WTC11 (cell line): ENCODE measurements at regions not wholly inside any gene's neighbourhood (a gene's known extent, or its start where the extent isn't known, plus 50 kb on each side); places are given as distances from the start of the nearest gene placed in this dataset.
"Not testable (repeated sequence)": the region's sequence is repeated elsewhere in the genome, so short reads cannot be mapped to it uniquely, and the experiment has no call there.

Experiments used
- ATAC-seq: fragments of 200-7000 bp; cut with Tn5 transposase; 2 replicates; pipeline ENCODE4 v1.10.0; 2021; ENCODE audit warnings: mild to moderate bottlenecking, moderate library complexity
- CTCF ChIA-PET: fragments of 300-600 bp; sonication (Branson Sonifier 250); formaldehyde crosslinking; loops from one replicate; lab custom pipeline; 2021; ENCODE audit warnings: antibody characterized with exemption; lab: Charles Lee
- POLR2A ChIA-PET: fragments of 350-600 bp; sonication (Branson Sonifier 250); formaldehyde crosslinking; loops from one replicate; lab custom pipeline; 2021; ENCODE audit warnings: antibody characterized with exemption; lab: Charles Lee
- DNase-seq: peaks from one replicate; pipeline ENCODE4 v3.0.0; 2021; ENCODE audit warnings: low spot score
- H3K27ac Mint-ChIP-seq: 2 replicates; pipeline ENCODE4 v1.8.0; 2021; ENCODE audit warnings: mixed read lengths
- H3K27me3 Mint-ChIP-seq: 2 replicates; pipeline ENCODE4 v1.8.0; 2021; ENCODE audit warnings: low read depth, mild to moderate bottlenecking, moderate library complexity, mixed read lengths
- H3K36me3 Mint-ChIP-seq: 2 replicates; pipeline ENCODE4 v1.8.0; 2021; ENCODE audit warnings: mixed read lengths
- H3K4me1 Mint-ChIP-seq: 2 replicates; pipeline ENCODE4 v1.8.0; 2022; ENCODE audit warnings: mixed read lengths
- H3K4me3 Mint-ChIP-seq: 2 replicates; pipeline ENCODE4 v1.8.0; 2021; ENCODE audit warnings: mild to moderate bottlenecking, moderate library complexity, mixed read lengths
- H3K9me3 Mint-ChIP-seq: 2 replicates; pipeline ENCODE4 v1.8.0; 2021; ENCODE audit warnings: mixed read lengths
- FOXK1 ChIP-seq: sonication (generic); formaldehyde crosslinking; IDR thresholded peaks from 2 replicates; pipeline ENCODE4 v1.8.0; 2022; ENCODE audit warnings: mild to moderate bottlenecking, moderate library complexity, missing genetic modification reagents
- FOXP1 ChIP-seq: sonication (generic); formaldehyde crosslinking; IDR thresholded peaks from 2 replicates; pipeline ENCODE4 v1.8.0; 2022; ENCODE audit warnings: missing genetic modification reagents, mild to moderate bottlenecking, moderate library complexity, borderline replicate concordance
- IRF2 ChIP-seq: sonication (generic); formaldehyde crosslinking; IDR thresholded peaks from 2 replicates; pipeline ENCODE4 v1.8.0; 2022; ENCODE audit warnings: low read depth, missing genetic modification reagents, borderline replicate concordance
- MYBL2 ChIP-seq: sonication (generic); formaldehyde crosslinking; IDR thresholded peaks from 2 replicates; pipeline ENCODE4 v1.8.1; 2023; ENCODE audit warnings: mild to moderate bottlenecking, moderate library complexity, missing genetic modification reagents
- NR1H2 ChIP-seq: sonication (generic); formaldehyde crosslinking; IDR thresholded peaks from 2 replicates; pipeline ENCODE4 v1.9.0; 2021; ENCODE audit warnings: mild to moderate bottlenecking, moderate library complexity, missing genetic modification reagents
- ZNF317 ChIP-seq: sonication (generic); formaldehyde crosslinking; IDR thresholded peaks from 2 replicates; pipeline ENCODE4 v1.8.1; 2023; ENCODE audit warnings: low read depth, mild to moderate bottlenecking, moderate library complexity, missing genetic modification reagents, borderline replicate concordance
- TF ChIP-seq, protein P1 (sequence below): fragments of 200-600 bp; IDR thresholded peaks from 2 replicates; pipeline ENCODE4 v1.8.0; 2022; ENCODE audit warnings: antibody characterized with exemption
- TF ChIP-seq, protein P2 (sequence below): fragments of 250-450 bp; sonication (Bioruptor Pico); IDR thresholded peaks from 2 replicates; pipeline ENCODE4 v1.8.0; 2021; ENCODE audit warnings: mild to moderate bottlenecking
- TF ChIP-seq, protein P3 (sequence below): sonication (generic); formaldehyde crosslinking; IDR thresholded peaks from 2 replicates; pipeline ENCODE4 v1.8.1; 2023; ENCODE audit warnings: mild to moderate bottlenecking, missing genetic modification reagents
- TF ChIP-seq, protein P4 (sequence below): sonication (generic); formaldehyde crosslinking; IDR thresholded peaks from 2 replicates; pipeline ENCODE4 v1.8.0; 2022; ENCODE audit warnings: mild to moderate bottlenecking, missing genetic modification reagents
- TF ChIP-seq, protein P5 (sequence below): fragments of 250-450 bp; sonication (Bioruptor Pico); IDR thresholded peaks from 2 replicates; pipeline ENCODE4 v2.1.2; 2022; ENCODE audit warnings: mild to moderate bottlenecking, moderate library complexity

DNA sequence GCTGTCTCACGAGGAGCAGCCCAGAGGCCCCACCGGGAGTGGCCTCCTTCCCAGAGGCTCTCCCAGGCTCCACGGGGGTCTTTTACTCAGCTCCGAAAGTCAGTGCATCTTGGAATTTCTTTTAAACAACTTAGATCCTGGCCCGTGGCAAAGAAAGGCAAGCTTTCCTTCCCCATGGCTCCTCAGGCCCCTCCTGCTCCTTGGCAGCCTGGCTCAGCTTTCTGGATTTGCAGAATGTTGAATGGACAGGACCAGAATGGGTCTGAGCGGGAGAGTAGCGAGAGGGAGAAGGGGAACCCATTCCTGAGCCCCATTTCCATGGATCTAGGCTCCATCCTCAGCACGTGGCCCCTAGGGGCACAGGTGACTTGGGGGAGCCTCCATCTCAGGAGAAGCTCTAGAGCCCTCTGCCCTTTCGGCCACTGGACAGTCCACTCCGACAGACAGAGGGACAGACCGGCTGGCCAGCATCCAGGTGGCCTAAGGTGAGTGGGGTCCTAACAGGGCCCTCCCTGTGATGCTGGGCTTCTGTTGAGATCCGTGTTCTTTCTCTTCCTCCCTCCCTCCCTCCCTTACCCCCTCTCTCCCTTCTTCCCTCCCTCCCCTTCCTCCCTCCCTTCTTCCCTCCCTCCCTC is 173.9 kb upstream of the PPP1R26 start:
- H3K9me3 Mint-ChIP-seq: peaks cover 12% of the 10 kb centered on the region
- no peaks in the 10 kb centered on the region for H3K27me3 Mint-ChIP-seq
- ATAC-seq (no peak), DNase-seq (no peak)
- H3K4me3 Mint-ChIP-seq: no peak overlapping the region
- no peak overlapping the region for H3K27ac Mint-ChIP-seq
- H3K4me1 Mint-ChIP-seq: peaks cover 2% of the 10 kb centered on the region; the same call in 1 of the 2 replicates
- CTCF ChIA-PET: no interaction called here
- no peaks in the 10 kb centered on the region for H3K36me3 Mint-ChIP-seq
- no peak for TF ChIP-seq FOXK1
- POLR2A ChIA-PET: no interaction called here

DNA sequence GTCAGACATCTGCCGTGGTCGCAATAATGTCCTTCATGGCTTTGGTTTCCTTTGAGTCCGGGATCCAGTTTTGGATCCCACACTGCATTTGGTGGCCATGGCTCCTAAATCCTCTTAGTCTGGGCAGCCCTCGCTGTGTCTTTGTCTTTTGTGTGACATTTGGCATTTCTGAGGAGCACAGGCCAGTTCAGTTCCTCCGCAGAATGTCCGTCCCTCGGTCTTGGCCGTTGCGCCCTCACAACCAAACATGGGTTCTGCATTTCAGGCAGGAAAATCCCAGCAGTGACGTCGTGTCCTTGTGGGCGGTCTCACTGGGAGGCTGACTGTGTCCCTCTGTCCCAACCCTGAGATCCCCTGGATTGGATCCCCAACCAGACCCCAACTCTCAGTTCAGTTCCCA is 172.9 kb upstream of the PPP1R26 start:
- TF ChIP-seq IRF2 (CRISPR knock-in tag) (no peak), FOXP1 (no peak)
- no peak overlapping the region for H3K27ac Mint-ChIP-seq
- CTCF ChIA-PET: no interaction called here
- H3K9me3 Mint-ChIP-seq: peaks cover 12% of the 10 kb centered on the region
- POLR2A ChIA-PET: no interaction called here
- no peak overlapping the region for H3K4me3 Mint-ChIP-seq
- no peaks in the 10 kb centered on the region for H3K36me3 Mint-ChIP-seq
- H3K27me3 Mint-ChIP-seq: no peaks in the 10 kb centered on the region
- ATAC-seq (no peak), DNase-seq (no peak)
- H3K4me1 Mint-ChIP-seq: no peaks in the 10 kb centered on the region; the same call in 1 of the 2 replicates

DNA sequence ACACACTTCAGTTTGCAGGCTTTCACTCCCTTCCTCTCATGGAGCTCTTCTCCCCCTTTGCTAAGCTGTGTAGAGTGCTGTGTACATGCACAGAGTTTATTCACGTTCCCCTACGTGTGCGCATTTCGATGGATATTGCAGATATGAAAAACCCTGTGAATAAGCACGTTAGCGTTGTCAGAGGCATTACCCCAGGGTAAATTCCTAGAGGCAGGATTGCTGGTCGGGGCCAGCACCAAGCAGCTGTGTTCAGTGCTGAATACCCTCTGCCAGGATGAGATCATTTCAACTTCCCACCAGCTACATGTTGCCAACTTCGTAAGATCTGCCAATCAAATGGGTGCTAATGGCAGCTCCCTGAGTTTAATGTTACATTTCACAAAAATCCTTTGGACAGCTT is 172.3 kb upstream of the PPP1R26 start:
- Mint-ChIP-seq H3K36me3 (peaks cover under 1% of the 10 kb centered on the region), H3K27me3 (no peaks in the 10 kb centered on the region), H3K4me3 (no peak overlapping the region), H3K9me3 (peaks cover 18% of the 10 kb centered on the region), H3K4me1 (no peaks in the 10 kb centered on the region; the same call in 1 of the 2 replicates), H3K27ac (no peak overlapping the region)
- DNase-seq: no peak
- ATAC-seq: no peak
- CTCF ChIA-PET: interaction anchor here (0.7 kb wide), 1 partner anchor 212 kb away, joined by 5 read pairs; no protein-coding TSS in a partner anchor
- no peak for TF ChIP-seq IRF2 (CRISPR knock-in tag)
- TF ChIP-seq, protein P1, sequence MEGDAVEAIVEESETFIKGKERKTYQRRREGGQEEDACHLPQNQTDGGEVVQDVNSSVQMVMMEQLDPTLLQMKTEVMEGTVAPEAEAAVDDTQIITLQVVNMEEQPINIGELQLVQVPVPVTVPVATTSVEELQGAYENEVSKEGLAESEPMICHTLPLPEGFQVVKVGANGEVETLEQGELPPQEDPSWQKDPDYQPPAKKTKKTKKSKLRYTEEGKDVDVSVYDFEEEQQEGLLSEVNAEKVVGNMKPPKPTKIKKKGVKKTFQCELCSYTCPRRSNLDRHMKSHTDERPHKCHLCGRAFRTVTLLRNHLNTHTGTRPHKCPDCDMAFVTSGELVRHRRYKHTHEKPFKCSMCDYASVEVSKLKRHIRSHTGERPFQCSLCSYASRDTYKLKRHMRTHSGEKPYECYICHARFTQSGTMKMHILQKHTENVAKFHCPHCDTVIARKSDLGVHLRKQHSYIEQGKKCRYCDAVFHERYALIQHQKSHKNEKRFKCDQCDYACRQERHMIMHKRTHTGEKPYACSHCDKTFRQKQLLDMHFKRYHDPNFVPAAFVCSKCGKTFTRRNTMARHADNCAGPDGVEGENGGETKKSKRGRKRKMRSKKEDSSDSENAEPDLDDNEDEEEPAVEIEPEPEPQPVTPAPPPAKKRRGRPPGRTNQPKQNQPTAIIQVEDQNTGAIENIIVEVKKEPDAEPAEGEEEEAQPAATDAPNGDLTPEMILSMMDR: no peak
- TF ChIP-seq, protein P2, sequence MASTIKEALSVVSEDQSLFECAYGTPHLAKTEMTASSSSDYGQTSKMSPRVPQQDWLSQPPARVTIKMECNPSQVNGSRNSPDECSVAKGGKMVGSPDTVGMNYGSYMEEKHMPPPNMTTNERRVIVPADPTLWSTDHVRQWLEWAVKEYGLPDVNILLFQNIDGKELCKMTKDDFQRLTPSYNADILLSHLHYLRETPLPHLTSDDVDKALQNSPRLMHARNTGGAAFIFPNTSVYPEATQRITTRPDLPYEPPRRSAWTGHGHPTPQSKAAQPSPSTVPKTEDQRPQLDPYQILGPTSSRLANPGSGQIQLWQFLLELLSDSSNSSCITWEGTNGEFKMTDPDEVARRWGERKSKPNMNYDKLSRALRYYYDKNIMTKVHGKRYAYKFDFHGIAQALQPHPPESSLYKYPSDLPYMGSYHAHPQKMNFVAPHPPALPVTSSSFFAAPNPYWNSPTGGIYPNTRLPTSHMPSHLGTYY (CRISPR knock-in tag): no peak
- TF ChIP-seq MYBL2 (CRISPR knock-in tag): no peak
- TF ChIP-seq, protein P3, sequence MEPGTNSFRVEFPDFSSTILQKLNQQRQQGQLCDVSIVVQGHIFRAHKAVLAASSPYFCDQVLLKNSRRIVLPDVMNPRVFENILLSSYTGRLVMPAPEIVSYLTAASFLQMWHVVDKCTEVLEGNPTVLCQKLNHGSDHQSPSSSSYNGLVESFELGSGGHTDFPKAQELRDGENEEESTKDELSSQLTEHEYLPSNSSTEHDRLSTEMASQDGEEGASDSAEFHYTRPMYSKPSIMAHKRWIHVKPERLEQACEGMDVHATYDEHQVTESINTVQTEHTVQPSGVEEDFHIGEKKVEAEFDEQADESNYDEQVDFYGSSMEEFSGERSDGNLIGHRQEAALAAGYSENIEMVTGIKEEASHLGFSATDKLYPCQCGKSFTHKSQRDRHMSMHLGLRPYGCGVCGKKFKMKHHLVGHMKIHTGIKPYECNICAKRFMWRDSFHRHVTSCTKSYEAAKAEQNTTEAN (CRISPR knock-in tag): no peak
- no peak for TF ChIP-seq ZNF317
- no peak for TF ChIP-seq NR1H2 (CRISPR knock-in tag)
- TF ChIP-seq, protein P4, sequence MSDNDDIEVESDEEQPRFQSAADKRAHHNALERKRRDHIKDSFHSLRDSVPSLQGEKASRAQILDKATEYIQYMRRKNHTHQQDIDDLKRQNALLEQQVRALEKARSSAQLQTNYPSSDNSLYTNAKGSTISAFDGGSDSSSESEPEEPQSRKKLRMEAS (CRISPR knock-in tag): no peak
- TF ChIP-seq, protein P5, sequence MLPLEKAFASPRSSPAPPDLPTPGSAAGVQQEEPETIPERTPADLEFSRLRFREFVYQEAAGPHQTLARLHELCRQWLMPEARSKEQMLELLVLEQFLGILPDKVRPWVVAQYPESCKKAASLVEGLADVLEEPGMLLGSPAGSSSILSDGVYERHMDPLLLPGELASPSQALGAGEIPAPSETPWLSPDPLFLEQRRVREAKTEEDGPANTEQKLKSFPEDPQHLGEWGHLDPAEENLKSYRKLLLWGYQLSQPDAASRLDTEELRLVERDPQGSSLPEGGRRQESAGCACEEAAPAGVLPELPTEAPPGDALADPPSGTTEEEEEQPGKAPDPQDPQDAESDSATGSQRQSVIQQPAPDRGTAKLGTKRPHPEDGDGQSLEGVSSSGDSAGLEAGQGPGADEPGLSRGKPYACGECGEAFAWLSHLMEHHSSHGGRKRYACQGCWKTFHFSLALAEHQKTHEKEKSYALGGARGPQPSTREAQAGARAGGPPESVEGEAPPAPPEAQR (CRISPR knock-in tag): no peak
- POLR2A ChIA-PET: no interaction called here

DNA sequence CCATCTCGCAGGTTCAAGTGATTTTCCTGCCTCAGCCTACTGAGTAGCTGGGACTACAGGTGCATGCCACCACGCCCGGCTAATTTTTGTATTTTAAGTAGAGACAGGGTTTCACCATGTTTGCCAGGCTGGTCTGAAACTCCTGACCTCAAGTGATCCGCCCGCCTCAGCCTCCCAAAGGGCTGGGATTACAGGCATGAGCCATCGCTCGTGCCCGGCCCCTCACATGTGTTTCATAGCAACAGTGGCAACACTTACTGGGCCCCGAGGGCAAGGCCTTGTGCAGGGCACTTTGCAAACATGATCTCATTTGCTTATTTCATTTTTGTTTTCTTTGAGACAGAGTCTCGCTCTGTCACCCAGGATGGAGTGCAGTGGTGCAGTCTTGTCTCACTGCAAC is 171.7 kb upstream of the PPP1R26 start:
- H3K27ac Mint-ChIP-seq, H3K36me3 Mint-ChIP-seq, ATAC-seq, DNase-seq, H3K27me3 Mint-ChIP-seq, H3K4me1 Mint-ChIP-seq, CTCF ChIA-PET, H3K4me3 Mint-ChIP-seq: not testable (repeated sequence)
- POLR2A ChIA-PET: interaction anchor here (0.6 to 0.7 kb wide), 2 partner anchors 519 to 1624 kb away, joined by 3 to 5 read pairs; no protein-coding TSS in a partner anchor
- H3K9me3 Mint-ChIP-seq: peaks cover 23% of the 10 kb centered on the region
